ENCODE measurements at regions not wholly inside any gene's neighbourhood (a gene's known extent, or its start where the extent isn't known, plus 50 kb on each side); places are given as distances from the start of the nearest gene placed in this dataset.

GRCh38 chr9:105830461-105830860 is 136.1 kb downstream of the TMEM38B start:
- TF ChIP-seq POLR2AphosphoS5 (IDR thresholded peaks at IDR 0.05; ENCODE audit: low read depth, low read length) = no peak
- TF ChIP-seq TAF1 (IDR thresholded peaks at IDR 0.05; ENCODE audit: borderline replicate concordance, insufficient read depth, low read length) = no peak
- no peak for TF ChIP-seq SIN3A (IDR thresholded peaks at IDR 0.05; ENCODE audit: borderline replicate concordance, insufficient read depth, low read length)

All from PFSK-1 (cell line).